Natural killer cell (primary cell): ENCODE measurements at regions not wholly inside any gene's neighbourhood (a gene's known extent, or its start where the extent isn't known, plus 50 kb on each side); places are given as distances from the start of the nearest gene placed in this dataset.

ENCODE experiments used
- ATAC-seq, 3 donors: fragments of 150-1000 bp in 2 of 3; fragments of 200-7000 bp in 1 of 3; cut with Tn5 transposase; 1 replicate in 1 of 3; 2 replicates in 2 of 3; pipeline ENCODE4 v1.10.0; 2021; ENCODE audit warnings: mild to moderate bottlenecking in 2 of 3, moderate library complexity in 2 of 3
- DNase-seq, 2 donors: peaks; one replicate each; pipeline versions ENCODE4 v3.0.0 to v3.0.0-alpha.2; 2013 to 2021; ENCODE audit warnings: mixed read lengths in 1 of 2
- H3K27ac ChIP-seq: one replicate; pipeline ENCODE4 v1.5.1; 2013; ENCODE audit warnings: mild to moderate bottlenecking, low read length
- H3K27me3 ChIP-seq: one replicate; pipeline ENCODE4 v1.6.1; 2013; ENCODE audit warnings: low read length; ENCODE audit not compliant: control insufficient read depth, insufficient read depth
- H3K36me3 ChIP-seq: one replicate; pipeline ENCODE4 v1.6.1; 2013; ENCODE audit warnings: low read length; ENCODE audit not compliant: control insufficient read depth, insufficient read depth
- H3K4me1 ChIP-seq: one replicate; pipeline ENCODE4 v1.6.1; 2013; ENCODE audit warnings: low read length; ENCODE audit not compliant: control insufficient read depth, insufficient read depth
- H3K4me3 ChIP-seq: one replicate; pipeline ENCODE4 v1.5.1; 2013; ENCODE audit warnings: low read length
- H3K9me3 ChIP-seq: one replicate; pipeline ENCODE4 v1.6.1; 2013; ENCODE audit warnings: low read length; ENCODE audit not compliant: control insufficient read depth, insufficient read depth
- H3K27ac Mint-ChIP-seq, 2 donors: one replicate each; pipeline ENCODE4 v1.8.0; 2022; ENCODE audit warnings: mild to moderate bottlenecking in 2 of 2, mixed read lengths in 2 of 2, moderate library complexity in 1 of 2
- H3K27me3 Mint-ChIP-seq, 2 donors: one replicate each; pipeline ENCODE4 v1.8.0; 2022; ENCODE audit warnings: low read depth in 2 of 2, mixed read lengths in 2 of 2
- H3K36me3 Mint-ChIP-seq: one replicate; pipeline ENCODE4 v1.8.0; 2022; ENCODE audit warnings: mixed read lengths
- H3K4me1 Mint-ChIP-seq, 2 donors: one replicate each; pipeline ENCODE4 v1.8.0; 2022; ENCODE audit warnings: mixed read lengths in 2 of 2
- H3K4me3 Mint-ChIP-seq: one replicate; pipeline ENCODE4 v1.8.0; 2022; ENCODE audit warnings: mild to moderate bottlenecking, moderate library complexity, mixed read lengths
- H3K9me3 Mint-ChIP-seq, 2 donors: one replicate each; pipeline ENCODE4 v1.8.0; 2022; ENCODE audit warnings: mixed read lengths in 2 of 2
- CTCF ChIP-seq: fragments of 200-600 bp; IDR thresholded peaks from one replicate; pipeline ENCODE4 v1.8.0; 2022; ENCODE audit warnings: antibody characterized with exemption
- WGBS: methylation state at CpG from one replicate; pipeline ENCODE4 v1.1.7; 2013; ENCODE audit warnings: missing lambda C conversion rate; ENCODE audit not compliant: insufficient coverage; 5-methylcytosine and 5-hydroxymethylcytosine counted together
- intact Hi-C: fragments of 100-400 bp; cut with micrococcal nuclease; formaldehyde crosslinking; loops from one replicate; pipeline ENCODE4 v1.14.2; 2022

GRCh38 chr2:220877491-220877890, 694.6 kb downstream of the EPHA4 start:
- H3K36me3 ChIP-seq, result no peaks in the 10 kb centered on the region
- H3K27ac ChIP-seq, result no peak overlapping the region
- no peak overlapping the region for H3K4me3 Mint-ChIP-seq
- intact Hi-C loops, result no loop called here
- H3K27me3 Mint-ChIP-seq, result no peaks in the 10 kb centered on the region
- 100% methylated on average over 1 of the region's 2 CpGs for WGBS
- H3K27ac Mint-ChIP-seq, result no peak overlapping the region
- peaks cover 3% of the 10 kb centered on the region in 2 donors for H3K9me3 Mint-ChIP-seq
- H3K9me3 ChIP-seq, result no peaks in the 10 kb centered on the region
- TF ChIP-seq CTCF, result no peak
- H3K36me3 Mint-ChIP-seq, result no peaks in the 10 kb centered on the region
- no peaks in the 10 kb centered on the region for H3K27me3 ChIP-seq
- no peak for DNase-seq
- H3K4me1 ChIP-seq, result no peaks in the 10 kb centered on the region
- H3K4me1 Mint-ChIP-seq, result no peaks in the 10 kb centered on the region
- no peak overlapping the region for H3K4me3 ChIP-seq
- no peak for ATAC-seq

GRCh38 chr2:220877897-220878296, 694.2 kb downstream of the EPHA4 start:
- 68% methylated on average over 2 of the region's 4 CpGs for WGBS
- H3K9me3 Mint-ChIP-seq, result peaks cover 3% of the 10 kb centered on the region in 2 donors
- H3K27ac Mint-ChIP-seq, result no peak overlapping the region

GRCh38 chr2:220880623-220881596, 691.2 kb downstream of the EPHA4 start:
- no peak for DNase-seq
- Mint-ChIP-seq H3K4me3 (no peak overlapping the region), H3K27ac (no peak overlapping the region), H3K9me3 (peaks cover 3 to 4% of the 10 kb centered on the region in 2 donors), H3K27me3 (no peaks in the 10 kb centered on the region), H3K36me3 (no peaks in the 10 kb centered on the region), H3K4me1 (no peaks in the 10 kb centered on the region)
- Histone ChIP-seq H3K27me3 (no peaks in the 10 kb centered on the region), H3K9me3 (no peaks in the 10 kb centered on the region), H3K4me3 (no peak overlapping the region), H3K36me3 (no peaks in the 10 kb centered on the region), H3K27ac (no peak overlapping the region), H3K4me1 (no peaks in the 10 kb centered on the region)
- no peak for ATAC-seq
- no peak for TF ChIP-seq CTCF
- 45% methylated on average over 2 of the region's 3 CpGs for WGBS
- intact Hi-C loops, result no loop called here

More at GRCh38 chr2:220877897-220878296, 694.2 kb downstream of the EPHA4 start:
- no peaks in the 10 kb centered on the region for H3K9me3 ChIP-seq
- no peaks in the 10 kb centered on the region for H3K36me3 Mint-ChIP-seq
- H3K4me1 ChIP-seq, result no peaks in the 10 kb centered on the region
- H3K27me3 Mint-ChIP-seq, result no peaks in the 10 kb centered on the region
- H3K4me1 Mint-ChIP-seq, result no peaks in the 10 kb centered on the region
- no peaks in the 10 kb centered on the region for H3K36me3 ChIP-seq
- no peak overlapping the region for H3K4me3 ChIP-seq
- H3K4me3 Mint-ChIP-seq, result no peak overlapping the region
- TF ChIP-seq CTCF, result no peak
- H3K27me3 ChIP-seq, result no peaks in the 10 kb centered on the region
- intact Hi-C loops, result no loop called here
- DNase-seq (no peak), ATAC-seq (no peak)
- no peak overlapping the region for H3K27ac ChIP-seq

GRCh38 chr2:220882507-220882906, 689.6 kb downstream of the EPHA4 start:
- H3K9me3 ChIP-seq, result no peaks in the 10 kb centered on the region
- Mint-ChIP-seq H3K27me3 (no peaks in the 10 kb centered on the region), H3K27ac (no peak overlapping the region), H3K9me3 (peaks cover 2 to 3% of the 10 kb centered on the region in 2 donors), H3K36me3 (no peaks in the 10 kb centered on the region), H3K4me1 (no peaks in the 10 kb centered on the region), H3K4me3 (no peak overlapping the region)
- no peaks in the 10 kb centered on the region for H3K36me3 ChIP-seq
- ATAC-seq, result no peak
- DNase-seq, result no peak
- no peaks in the 10 kb centered on the region for H3K27me3 ChIP-seq
- TF ChIP-seq CTCF, result no peak
- no peak overlapping the region for H3K27ac ChIP-seq
- no peak overlapping the region for H3K4me3 ChIP-seq
- no peaks in the 10 kb centered on the region for H3K4me1 ChIP-seq
- intact Hi-C loops, result no loop called here
